HG02642 (cell line): ENCODE measurements at regions not wholly inside any gene's neighbourhood (a gene's known extent, or its start where the extent isn't known, plus 50 kb on each side); places are given as distances from the start of the nearest gene placed in this dataset.

Experiments
- ATAC-seq: cut with Tn5 transposase; IDR thresholded peaks from one replicate; pipeline ENCODE4 v1.9.1; 2021; ENCODE audit warnings: mild to moderate bottlenecking; ENCODE audit not compliant: unreplicated experiment, poor library complexity

- ATAC-seq, result no peak
Observed at GRCh38 chr1:82044111-82044510, 243.4 kb downstream of the ADGRL2 start.

- no peak for ATAC-seq
Observed at GRCh38 chr1:82042306-82043060, 241.7 kb downstream of the ADGRL2 start.
